Uterus (tissue), 2 donors: ENCODE measurements at regions not wholly inside any gene's neighbourhood (a gene's known extent, or its start where the extent isn't known, plus 50 kb on each side); places are given as distances from the start of the nearest gene placed in this dataset.

ENCODE experiments used
- CTCF ChIP-seq, 4 experiments: fragments of 200-600 bp in 2 of 4; fragments of 450-650 bp in 2 of 4; sonication (generic) in 2 of 4; IDR thresholded peaks; one replicate each; pipeline ENCODE4 v1.5.1; 2016 to 2019; ENCODE audit warnings: antibody characterized with exemption in 4 of 4, mild to moderate bottlenecking in 2 of 4, moderate library complexity in 1 of 4
- POLR2A ChIP-seq, 2 donors: fragments of 450-650 bp; IDR thresholded peaks; one replicate each; pipeline ENCODE4 v1.6.1; 2016; ENCODE audit warnings: antibody characterized with exemption in 2 of 2, mild to moderate bottlenecking in 1 of 2, moderate library complexity in 1 of 2

GRCh38 chr1:218217040-218217439, 68.1 kb upstream of the RRP15 start:
- no peak for TF ChIP-seq POLR2A (IDR thresholded peaks at IDR 0.05)
- no peak for TF ChIP-seq CTCF (IDR thresholded peaks at IDR 0.05)
